Right lobe of liver (tissue), 4 donors: ENCODE measurements at regions not wholly inside any gene's neighbourhood (a gene's known extent, or its start where the extent isn't known, plus 50 kb on each side); places are given as distances from the start of the nearest gene placed in this dataset.

Experiments
- CTCF ChIP-seq, 4 donors: fragments of 200-600 bp in 3 of 4; fragments of 450-650 bp in 1 of 4; IDR thresholded peaks; one replicate each; pipeline versions ENCODE4 v1.5.1 to v1.8.0; 2016 to 2022; ENCODE audit warnings: antibody characterized with exemption in 4 of 4, mild to moderate bottlenecking in 2 of 4
- POLR2A ChIP-seq: fragments of 450-650 bp; IDR thresholded peaks from one replicate; pipeline ENCODE4 v1.6.1; 2017; ENCODE audit warnings: antibody characterized with exemption, mild to moderate bottlenecking
- donor health status: DM: no; HTN: no; CAD: no.
- donor health status: DM: no; HTN: no; CAD: no.
- donor health status: DM: no; HTN: yes; CAD: no.

- TF ChIP-seq CTCF (IDR thresholded peaks at IDR 0.05) (no peak), POLR2A (no peak)
Measured at GRCh38 chr11:11208994-11209393, 144.1 kb downstream of the CSNK2A3 start.
